ENCODE measurements at regions not wholly inside any gene's neighbourhood (a gene's known extent, or its start where the extent isn't known, plus 50 kb on each side); places are given as distances from the start of the nearest gene placed in this dataset.
"Not testable (repeated sequence)": the region's sequence is repeated elsewhere in the genome, so short reads cannot be mapped to it uniquely, and the experiment has no call there.

- H3K9ac ChIP-seq (ENCODE audit: low read length); H3K9me3 ChIP-seq (ENCODE audit: control insufficient read depth, low read length); H3K27me3 ChIP-seq (ENCODE audit: control insufficient read depth, insufficient read depth, low read length); H3K36me3 ChIP-seq (ENCODE audit: control insufficient read depth, insufficient read depth, low read length); H3K4me3 ChIP-seq (ENCODE audit: low read length); H3K4me1 ChIP-seq (ENCODE audit: control insufficient read depth, insufficient read depth, low read length): not testable (repeated sequence)
These were observed 216.7 kb downstream of the TMEM121 start for GRCh38 chr14:105742904-105743701.

GRCh38 chr14:105744213-105744787 is 217.9 kb downstream of the TMEM121 start:
- H3K36me3 ChIP-seq (ENCODE audit: control insufficient read depth, insufficient read depth, low read length); H3K9me3 ChIP-seq (ENCODE audit: control insufficient read depth, low read length); H3K27me3 ChIP-seq (ENCODE audit: control insufficient read depth, insufficient read depth, low read length); H3K4me3 ChIP-seq (ENCODE audit: low read length); H3K4me1 ChIP-seq (ENCODE audit: control insufficient read depth, insufficient read depth, low read length); H3K9ac ChIP-seq (ENCODE audit: low read length): not testable (repeated sequence)

- H3K36me3 ChIP-seq (ENCODE audit: control insufficient read depth, insufficient read depth, low read length), result no peaks in the 10 kb centered on the region
- no peaks in the 10 kb centered on the region for H3K9me3 ChIP-seq (ENCODE audit: control insufficient read depth, low read length)
- no peak overlapping the region for H3K9ac ChIP-seq (ENCODE audit: low read length)
- no peaks in the 10 kb centered on the region for H3K4me1 ChIP-seq (ENCODE audit: control insufficient read depth, insufficient read depth, low read length)
- no peaks in the 10 kb centered on the region for H3K27me3 ChIP-seq (ENCODE audit: control insufficient read depth, insufficient read depth, low read length)
- H3K4me3 ChIP-seq (ENCODE audit: low read length), result no peak overlapping the region
These were observed 219.2 kb downstream of the TMEM121 start for GRCh38 chr14:105745433-105746123.

- Histone ChIP-seq H3K9ac (ENCODE audit: low read length) (no peak overlapping the region), H3K27me3 (ENCODE audit: control insufficient read depth, insufficient read depth, low read length) (no peaks in the 10 kb centered on the region), H3K9me3 (ENCODE audit: control insufficient read depth, low read length) (no peaks in the 10 kb centered on the region), H3K4me1 (ENCODE audit: control insufficient read depth, insufficient read depth, low read length) (no peaks in the 10 kb centered on the region), H3K4me3 (ENCODE audit: low read length) (no peak overlapping the region), H3K36me3 (ENCODE audit: control insufficient read depth, insufficient read depth, low read length) (no peaks in the 10 kb centered on the region)
These were observed 219.7 kb downstream of the TMEM121 start for GRCh38 chr14:105746124-105746514.

GRCh38 chr14:105746800-105747502 is 220.6 kb downstream of the TMEM121 start:
- not testable (repeated sequence) for H3K4me1 ChIP-seq (ENCODE audit: control insufficient read depth, insufficient read depth, low read length); H3K4me3 ChIP-seq (ENCODE audit: low read length); H3K9ac ChIP-seq (ENCODE audit: low read length); H3K27me3 ChIP-seq (ENCODE audit: control insufficient read depth, insufficient read depth, low read length); H3K9me3 ChIP-seq (ENCODE audit: control insufficient read depth, low read length); H3K36me3 ChIP-seq (ENCODE audit: control insufficient read depth, insufficient read depth, low read length)

- not testable (repeated sequence) for H3K9ac ChIP-seq (ENCODE audit: low read length); H3K9me3 ChIP-seq (ENCODE audit: control insufficient read depth, low read length); H3K27me3 ChIP-seq (ENCODE audit: control insufficient read depth, insufficient read depth, low read length); H3K36me3 ChIP-seq (ENCODE audit: control insufficient read depth, insufficient read depth, low read length); H3K4me1 ChIP-seq (ENCODE audit: control insufficient read depth, insufficient read depth, low read length); H3K4me3 ChIP-seq (ENCODE audit: low read length)
These were observed 221.3 kb downstream of the TMEM121 start for GRCh38 chr14:105747503-105748203.

GRCh38 chr14:105748204-105748578 is 221.8 kb downstream of the TMEM121 start:
- no peaks in the 10 kb centered on the region for H3K9me3 ChIP-seq (ENCODE audit: control insufficient read depth, low read length)
- no peaks in the 10 kb centered on the region for H3K36me3 ChIP-seq (ENCODE audit: control insufficient read depth, insufficient read depth, low read length)
- no peaks in the 10 kb centered on the region for H3K4me1 ChIP-seq (ENCODE audit: control insufficient read depth, insufficient read depth, low read length)
- H3K27me3 ChIP-seq (ENCODE audit: control insufficient read depth, insufficient read depth, low read length), result no peaks in the 10 kb centered on the region
- no peak overlapping the region for H3K4me3 ChIP-seq (ENCODE audit: low read length)
- no peak overlapping the region for H3K9ac ChIP-seq (ENCODE audit: low read length)

GRCh38 chr14:105748710-105749109 is 222.3 kb downstream of the TMEM121 start:
- H3K4me1 ChIP-seq (ENCODE audit: control insufficient read depth, insufficient read depth, low read length); H3K36me3 ChIP-seq (ENCODE audit: control insufficient read depth, insufficient read depth, low read length); H3K4me3 ChIP-seq (ENCODE audit: low read length); H3K27me3 ChIP-seq (ENCODE audit: control insufficient read depth, insufficient read depth, low read length); H3K9me3 ChIP-seq (ENCODE audit: control insufficient read depth, low read length); H3K9ac ChIP-seq (ENCODE audit: low read length): not testable (repeated sequence)

- H3K9ac ChIP-seq (ENCODE audit: low read length); H3K4me1 ChIP-seq (ENCODE audit: control insufficient read depth, insufficient read depth, low read length); H3K36me3 ChIP-seq (ENCODE audit: control insufficient read depth, insufficient read depth, low read length); H3K27me3 ChIP-seq (ENCODE audit: control insufficient read depth, insufficient read depth, low read length); H3K9me3 ChIP-seq (ENCODE audit: control insufficient read depth, low read length); H3K4me3 ChIP-seq (ENCODE audit: low read length): not testable (repeated sequence)
These were observed 223.6 kb downstream of the TMEM121 start for GRCh38 chr14:105749870-105750541.

GRCh38 chr14:105751291-105751751 is 224.9 kb downstream of the TMEM121 start:
- H3K36me3 ChIP-seq (ENCODE audit: control insufficient read depth, insufficient read depth, low read length), result not testable (repeated sequence)

GRCh38 chr14:105752420-105752819 is 226.0 kb downstream of the TMEM121 start:
- H3K4me3 ChIP-seq (ENCODE audit: low read length); H3K9me3 ChIP-seq (ENCODE audit: control insufficient read depth, low read length); H3K27me3 ChIP-seq (ENCODE audit: control insufficient read depth, insufficient read depth, low read length); H3K36me3 ChIP-seq (ENCODE audit: control insufficient read depth, insufficient read depth, low read length); H3K4me1 ChIP-seq (ENCODE audit: control insufficient read depth, insufficient read depth, low read length); H3K9ac ChIP-seq (ENCODE audit: low read length): not testable (repeated sequence)

More at GRCh38 chr14:105751291-105751751, 224.9 kb downstream of the TMEM121 start:
- H3K9ac ChIP-seq (ENCODE audit: low read length); H3K9me3 ChIP-seq (ENCODE audit: control insufficient read depth, low read length); H3K27me3 ChIP-seq (ENCODE audit: control insufficient read depth, insufficient read depth, low read length); H3K4me1 ChIP-seq (ENCODE audit: control insufficient read depth, insufficient read depth, low read length); H3K4me3 ChIP-seq (ENCODE audit: low read length): not testable (repeated sequence)
